Spleen (tissue), 11 donors: ENCODE measurements at regions not wholly inside any gene's neighbourhood (a gene's known extent, or its start where the extent isn't known, plus 50 kb on each side); places are given as distances from the start of the nearest gene placed in this dataset.

Experiments used
- DNase-seq: peaks from one replicate; pipeline ENCODE4 v3.0.0-alpha.2; 2020
- H3K27ac ChIP-seq, 8 donors: fragments of 200-600 bp; sonication (generic) in 7 of 8; 1 replicate in 4 of 8; 2 replicates in 4 of 8; pipeline versions ENCODE4 v1.5.0 to v1.8.0; 2016 to 2021; ENCODE audit warnings: inconsistent platforms in 4 of 8, mild to moderate bottlenecking in 4 of 8, moderate library complexity in 1 of 8
- H3K27me3 ChIP-seq, 7 donors: fragments of 200-600 bp; sonication (generic) in 6 of 7; replicated peaks in 1 of 7; 1 replicate in 4 of 7; 2 replicates in 3 of 7; pipeline versions ENCODE4 v1.5.0 to v1.8.0; 2016 to 2021; ENCODE audit warnings: inconsistent platforms in 3 of 7, mild to moderate bottlenecking in 1 of 7
- H3K36me3 ChIP-seq, 6 donors: fragments of 200-600 bp; sonication (generic) in 5 of 6; 1 replicate in 4 of 6; 2 replicates in 2 of 6; pipeline versions ENCODE4 v1.5.0 to v1.8.0; 2016 to 2021; ENCODE audit warnings: inconsistent platforms in 2 of 6
- H3K4me1 ChIP-seq, 6 donors: fragments of 200-600 bp; sonication (generic) in 5 of 6; 1 replicate in 3 of 6; 2 replicates in 3 of 6; pipeline versions ENCODE4 v1.5.0 to v1.8.0; 2016 to 2021; ENCODE audit warnings: inconsistent platforms in 3 of 6
- H3K4me3 ChIP-seq, 8 donors: fragments of 200-600 bp; sonication (generic) in 7 of 8; 1 replicate in 4 of 8; 2 replicates in 4 of 8; pipeline versions ENCODE4 v1.5.0 to v1.8.0; 2016 to 2021; ENCODE audit warnings: inconsistent platforms in 4 of 8, mild to moderate bottlenecking in 4 of 8, moderate library complexity in 2 of 8
- H3K9me3 ChIP-seq, 8 donors: fragments of 200-600 bp; sonication (generic) in 7 of 8; 1 replicate in 4 of 8; 2 replicates in 4 of 8; pipeline versions ENCODE4 v1.5.0 to v1.8.0; 2016 to 2021; ENCODE audit warnings: inconsistent platforms in 4 of 8
- CTCF ChIP-seq, 11 experiments: fragments of 200-600 bp in 7 of 11; fragments of 450-650 bp in 4 of 11; sonication (generic) in 4 of 11; IDR thresholded peaks in 8 of 11; conservative IDR thresholded peaks in 3 of 11; 1 replicate in 7 of 11; 2 replicates in 4 of 11; pipeline versions ENCODE4 v1.4.0 to v1.8.0; 2016 to 2021; ENCODE audit warnings: antibody characterized with exemption in 11 of 11, inconsistent platforms in 4 of 11, mild to moderate bottlenecking in 1 of 11
- POLR2A ChIP-seq, 3 donors: fragments of 450-650 bp; IDR thresholded peaks; one replicate each; pipeline ENCODE4 v1.5.1; 2017; ENCODE audit warnings: antibody characterized with exemption in 3 of 3, mild to moderate bottlenecking in 1 of 3
- POLR2AphosphoS5 ChIP-seq, 3 donors: sonication (generic); formaldehyde crosslinking; IDR thresholded peaks; one replicate each; pipeline ENCODE4 v1.5.1; 2017; ENCODE audit warnings: antibody characterized with exemption in 3 of 3
- WGBS, 5 donors: extraction: QIAGEN DNeasy Blood & Tissue Kit in 3 of 5; methylation state at CpG; one replicate each; pipeline versions ENCODE4 v1.1.5 to v1.1.7; 2013 to 2018; 5-methylcytosine and 5-hydroxymethylcytosine counted together
- intact Hi-C: fragments of 100-400 bp; cut with DNase I; formaldehyde crosslinking; loops from one replicate; pipeline ENCODE4 v1.15.0; 2023; ENCODE audit warnings: low total_unique reads
- donor health status: healthy with polysubstance abuse.
- donor health status: DM: no; HTN: no; CAD: no; lungs with moderate emphysema.
- donor health status: DM: no; HTN: no; CAD: no.
- donor health status: Bipolar disorder and iron deficiency.
- donor health status: healthy.
- donor health status: DM: no; HTN: no; CAD: no.
- donor health status: DM: yes; HTN: yes; CAD: no.

- intact Hi-C loops: no loop called here
- no peak for DNase-seq
- WGBS, 5 donors: 78 to 88% (median 86%) methylated on average over 3 of the region's 3 CpGs
- Histone ChIP-seq H3K36me3 (no peaks in the 10 kb centered on the region), H3K4me1 (no peaks in the 10 kb centered on the region), H3K9me3 (peaks cover 0 to 30% (median 17%) of the 10 kb centered on the region in 8 donors), H3K27me3 (no peaks in the 10 kb centered on the region), H3K4me3 (no peak overlapping the region), H3K27ac (no peak overlapping the region)
- TF ChIP-seq CTCF (IDR thresholded peaks at IDR 0.05 in 8 of 11, conservative IDR thresholded peaks at IDR 0.05 in 3 of 11) (no peak), POLR2A (IDR thresholded peaks at IDR 0.05) (no peak), POLR2AphosphoS5 (IDR thresholded peaks at IDR 0.05) (no peak)
Measured at GRCh38 chr7:94325122-94325475, 69.6 kb upstream of the COL1A2 start.

DNA sequence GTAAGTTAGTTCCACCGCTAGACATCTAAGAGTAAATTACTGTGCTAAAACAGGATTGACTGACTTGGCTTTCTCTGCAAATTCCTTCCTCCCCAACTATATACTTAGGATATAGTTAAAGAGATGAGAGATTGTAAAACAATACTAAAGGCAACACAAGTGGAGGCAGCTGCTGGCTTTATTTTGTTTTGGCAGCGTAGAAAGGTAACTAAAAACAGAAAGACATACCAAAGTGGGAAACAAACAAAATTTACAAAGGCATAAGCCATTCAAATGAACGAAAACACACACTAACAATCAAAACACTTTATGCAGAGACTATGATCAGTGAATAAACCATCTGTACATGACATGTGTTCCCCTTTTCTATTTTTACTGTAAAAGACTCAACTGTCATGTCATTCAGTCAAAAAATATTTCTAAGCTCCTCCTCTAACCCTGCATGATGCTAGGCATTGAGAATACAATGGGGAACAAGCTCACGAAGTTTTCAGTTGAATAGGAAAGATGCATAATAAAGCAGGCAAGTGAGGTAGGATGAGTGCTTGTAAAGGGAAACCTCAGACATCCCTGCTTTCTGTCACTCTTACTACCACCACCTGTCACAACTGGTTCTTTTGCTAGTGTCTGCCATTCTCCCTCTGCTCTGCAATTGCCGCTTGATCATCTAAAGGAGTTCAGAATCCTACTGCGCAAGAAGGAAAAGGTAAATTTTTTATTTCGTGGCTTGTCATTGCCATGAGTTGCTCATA lies 64.2 kb upstream of the COL1A2 start:
- Histone ChIP-seq H3K4me1 (no peaks in the 10 kb centered on the region), H3K27me3 (no peaks in the 10 kb centered on the region), H3K36me3 (no peaks in the 10 kb centered on the region), H3K27ac (no peak overlapping the region), H3K9me3 (peaks cover 0 to 7% (median 0%) of the 10 kb centered on the region in 8 donors), H3K4me3 (no peak overlapping the region)
- intact Hi-C loops: no loop called here
- DNase-seq: no peak
- TF ChIP-seq POLR2AphosphoS5 (IDR thresholded peaks at IDR 0.05) (no peak), CTCF (IDR thresholded peaks at IDR 0.05 in 8 of 11, conservative IDR thresholded peaks at IDR 0.05 in 3 of 11) (no peak), POLR2A (IDR thresholded peaks at IDR 0.05) (no peak)
- WGBS, 5 donors: 65 to 78% (median 69%) methylated on average over 7 of the region's 7 CpGs

GRCh38 chr7:94332571-94332970 lies 62.1 kb upstream of the COL1A2 start:
- Histone ChIP-seq H3K36me3 (no peaks in the 10 kb centered on the region), H3K4me1 (no peaks in the 10 kb centered on the region), H3K27ac (no peak overlapping the region), H3K4me3 (no peak overlapping the region), H3K9me3 (peaks cover 0 to 3% (median 0%) of the 10 kb centered on the region in 8 donors), H3K27me3 (no peaks in the 10 kb centered on the region)
- TF ChIP-seq POLR2A (IDR thresholded peaks at IDR 0.05) (no peak), POLR2AphosphoS5 (IDR thresholded peaks at IDR 0.05) (no peak), CTCF (IDR thresholded peaks at IDR 0.05 in 8 of 11, conservative IDR thresholded peaks at IDR 0.05 in 3 of 11) (no peak)
- intact Hi-C loops: no loop called here
- no peak for DNase-seq
- 86 to 100% (median 94%) methylated on average over 2 of the region's 2 CpGs for WGBS, 5 donors

DNA sequence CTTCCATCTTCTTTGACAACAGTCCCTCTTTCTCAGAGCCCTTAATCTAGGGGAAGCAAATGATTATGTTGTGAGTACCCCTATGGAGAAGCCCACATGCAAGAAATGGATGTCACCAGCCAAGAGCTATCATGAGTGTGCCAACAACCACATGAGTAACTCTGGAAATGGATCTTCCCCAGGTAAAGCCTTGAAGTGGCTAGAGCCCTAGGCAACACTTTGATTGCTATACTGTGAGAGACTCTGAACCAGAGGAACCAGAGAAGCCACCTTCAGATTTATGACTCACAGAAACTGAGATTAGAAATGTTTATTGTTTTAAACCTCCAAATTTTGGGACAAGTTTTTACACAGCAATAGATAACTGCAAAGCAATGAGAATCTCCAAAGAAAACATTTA lies 60.9 kb upstream of the COL1A2 start:
- no peaks in the 10 kb centered on the region for H3K36me3 ChIP-seq
- H3K27ac ChIP-seq: no peak overlapping the region
- no peak overlapping the region for H3K4me3 ChIP-seq
- DNase-seq: no peak
- intact Hi-C loops: no loop called here
- H3K27me3 ChIP-seq: no peaks in the 10 kb centered on the region
- TF ChIP-seq CTCF (IDR thresholded peaks at IDR 0.05 in 8 of 11, conservative IDR thresholded peaks at IDR 0.05 in 3 of 11) (no peak), POLR2AphosphoS5 (IDR thresholded peaks at IDR 0.05) (no peak), POLR2A (IDR thresholded peaks at IDR 0.05) (no peak)
- no peaks in the 10 kb centered on the region for H3K4me1 ChIP-seq
- no peaks in the 10 kb centered on the region for H3K9me3 ChIP-seq
